Adrenal gland (tissue), 5 donors: ENCODE measurements at regions not wholly inside any gene's neighbourhood (a gene's known extent, or its start where the extent isn't known, plus 50 kb on each side); places are given as distances from the start of the nearest gene placed in this dataset.

Source experiments
- POLR2A ChIP-seq, 2 donors: fragments of 450-650 bp; IDR thresholded peaks; one replicate each; pipeline ENCODE4 v1.6.1; 2017; ENCODE audit warnings: antibody characterized with exemption in 2 of 2, mild to moderate bottlenecking in 2 of 2, moderate library complexity in 1 of 2
- TF ChIP-seq, protein P1 (sequence below), 6 experiments: fragments of 450-650 bp in 4 of 6; fragments of 200-600 bp in 2 of 6; sonication (generic) in 1 of 6; IDR thresholded peaks; 1 replicate in 5 of 6; 2 replicates in 1 of 6; pipeline versions ENCODE4 v1.5.1 to v1.8.0; 2016 to 2021; ENCODE audit warnings: antibody characterized with exemption in 6 of 6, mild to moderate bottlenecking in 2 of 6, moderate library complexity in 1 of 6
- donor health status: DM: no; HTN: no; CAD: no.

DNA sequence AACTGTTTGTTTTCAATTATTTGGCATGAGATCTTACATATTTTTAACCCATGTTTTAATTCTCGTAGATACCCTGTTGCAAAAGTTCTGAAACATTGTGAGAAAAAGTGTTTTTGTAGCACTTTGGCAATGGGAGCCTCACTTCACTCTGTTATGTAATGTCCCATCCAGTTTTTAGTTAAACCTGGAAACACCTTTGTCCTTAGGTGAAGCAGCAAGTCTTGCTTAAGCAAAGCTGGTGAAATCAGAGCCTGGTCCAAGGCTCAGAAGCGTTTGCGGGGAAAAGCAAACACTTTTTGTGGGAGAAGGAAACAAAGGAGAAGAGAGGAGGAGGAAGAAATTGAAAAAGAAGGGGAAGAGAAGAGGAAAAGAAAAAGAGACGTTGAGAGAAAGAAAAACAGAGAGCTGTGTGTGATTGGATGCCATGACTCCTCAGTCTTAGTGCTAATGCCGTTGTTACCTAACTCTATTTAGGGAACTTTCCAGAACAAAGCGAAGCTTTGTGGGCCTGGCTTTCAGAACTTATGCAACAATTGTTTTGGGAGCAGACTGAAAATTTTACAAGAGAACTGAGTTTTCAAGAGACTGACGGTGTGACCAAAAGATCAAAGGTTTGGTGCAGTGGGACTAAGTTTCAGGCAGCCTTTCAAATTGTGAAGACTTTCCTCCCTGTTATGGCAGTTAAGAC, 93.1 kb downstream of the NTMT2 start:
- TF ChIP-seq, protein P1, sequence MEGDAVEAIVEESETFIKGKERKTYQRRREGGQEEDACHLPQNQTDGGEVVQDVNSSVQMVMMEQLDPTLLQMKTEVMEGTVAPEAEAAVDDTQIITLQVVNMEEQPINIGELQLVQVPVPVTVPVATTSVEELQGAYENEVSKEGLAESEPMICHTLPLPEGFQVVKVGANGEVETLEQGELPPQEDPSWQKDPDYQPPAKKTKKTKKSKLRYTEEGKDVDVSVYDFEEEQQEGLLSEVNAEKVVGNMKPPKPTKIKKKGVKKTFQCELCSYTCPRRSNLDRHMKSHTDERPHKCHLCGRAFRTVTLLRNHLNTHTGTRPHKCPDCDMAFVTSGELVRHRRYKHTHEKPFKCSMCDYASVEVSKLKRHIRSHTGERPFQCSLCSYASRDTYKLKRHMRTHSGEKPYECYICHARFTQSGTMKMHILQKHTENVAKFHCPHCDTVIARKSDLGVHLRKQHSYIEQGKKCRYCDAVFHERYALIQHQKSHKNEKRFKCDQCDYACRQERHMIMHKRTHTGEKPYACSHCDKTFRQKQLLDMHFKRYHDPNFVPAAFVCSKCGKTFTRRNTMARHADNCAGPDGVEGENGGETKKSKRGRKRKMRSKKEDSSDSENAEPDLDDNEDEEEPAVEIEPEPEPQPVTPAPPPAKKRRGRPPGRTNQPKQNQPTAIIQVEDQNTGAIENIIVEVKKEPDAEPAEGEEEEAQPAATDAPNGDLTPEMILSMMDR (IDR thresholded peaks at IDR 0.05), result no peak
- no peak for TF ChIP-seq POLR2A (IDR thresholded peaks at IDR 0.05)
